ENCODE measurements at regions not wholly inside any gene's neighbourhood (a gene's known extent, or its start where the extent isn't known, plus 50 kb on each side); places are given as distances from the start of the nearest gene placed in this dataset.

DNA sequence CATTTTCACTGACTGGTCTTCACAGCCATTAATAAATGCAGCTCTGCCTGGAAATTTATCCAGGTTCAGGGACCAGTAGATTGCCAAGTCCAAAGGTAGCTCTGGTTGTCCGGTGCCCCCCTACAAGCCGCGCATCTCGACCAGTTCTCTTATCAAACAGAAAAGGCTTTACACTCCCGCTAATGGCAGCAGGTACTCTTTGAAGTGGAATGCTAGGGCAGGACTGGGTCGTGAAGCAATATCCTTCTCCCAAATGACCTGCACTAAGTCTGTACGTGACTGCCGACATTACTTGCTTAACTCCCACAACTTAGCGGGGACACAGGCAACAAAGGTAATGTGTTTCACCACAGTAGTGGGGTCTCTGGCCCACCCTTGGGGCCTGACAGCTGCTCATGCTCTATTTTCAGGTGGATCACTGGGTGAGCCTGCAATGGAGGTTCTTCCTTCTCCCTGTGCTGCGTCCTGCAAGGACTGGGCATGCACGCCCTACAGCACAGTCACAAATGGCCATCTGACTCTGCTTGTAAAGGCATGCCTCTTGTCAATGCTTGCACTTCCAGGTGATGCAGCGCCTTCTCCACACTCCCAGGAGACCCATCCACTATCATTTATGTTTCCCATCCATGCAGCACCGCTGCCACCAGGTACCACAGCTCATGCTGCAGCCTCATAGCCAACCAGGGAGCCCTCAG lies 96.1 kb upstream of the CTSC start:
- Histone ChIP-seq H3K27ac (ENCODE audit: low read length) (no peak overlapping the region), H3K4me3 (ENCODE audit: low read depth in 2 of 2, low read length in 2 of 2) (no peak overlapping the region), H3K4me1 (ENCODE audit: control insufficient read depth, insufficient read depth, low read length) (no peaks in the 10 kb centered on the region), H3K27me3 (ENCODE audit: control insufficient read depth, insufficient read depth, low read length) (no peaks in the 10 kb centered on the region), H3K36me3 (ENCODE audit: control insufficient read depth, insufficient read depth, low read length) (no peaks in the 10 kb centered on the region), H3K9me3 (ENCODE audit: control insufficient read depth, insufficient read depth, low read depth, low read length) (no peaks in the 10 kb centered on the region)
- no TSS peak for BruUV-seq (replicated peaks)
- intact Hi-C loops (cut with micrococcal nuclease; ENCODE audit: unreplicated experiment), result no loop called here
- in situ Hi-C loops (cut with HindIII; ENCODE audit: low pct_unique_long_range_greater_than_20kb, low sequenced_read_pairs), result no loop called here
- no peak for ATAC-seq
- TF ChIP-seq CTCF (IDR thresholded peaks at IDR 0.05) (no peak), POLR2AphosphoS5 (IDR thresholded peaks at IDR 0.05; ENCODE audit: low read depth, low read length) (no peak), SIN3A (IDR thresholded peaks at IDR 0.05; ENCODE audit: borderline replicate concordance, insufficient read depth, low read depth, low read length) (no peak), TCF7L2 (IDR thresholded peaks at IDR 0.05; ENCODE audit: low read depth, low read length) (no peak), REST (IDR thresholded peaks at IDR 0.05; ENCODE audit: insufficient read depth in 1 of 2, low read depth in 2 of 2, low read length in 1 of 2) (no peak)
- POLR2A ChIA-PET, result no interaction called here
- CTCF ChIA-PET, result no interaction called here
- no peak for DNase-seq (ENCODE audit: low read depth, low spot score)

DNA sequence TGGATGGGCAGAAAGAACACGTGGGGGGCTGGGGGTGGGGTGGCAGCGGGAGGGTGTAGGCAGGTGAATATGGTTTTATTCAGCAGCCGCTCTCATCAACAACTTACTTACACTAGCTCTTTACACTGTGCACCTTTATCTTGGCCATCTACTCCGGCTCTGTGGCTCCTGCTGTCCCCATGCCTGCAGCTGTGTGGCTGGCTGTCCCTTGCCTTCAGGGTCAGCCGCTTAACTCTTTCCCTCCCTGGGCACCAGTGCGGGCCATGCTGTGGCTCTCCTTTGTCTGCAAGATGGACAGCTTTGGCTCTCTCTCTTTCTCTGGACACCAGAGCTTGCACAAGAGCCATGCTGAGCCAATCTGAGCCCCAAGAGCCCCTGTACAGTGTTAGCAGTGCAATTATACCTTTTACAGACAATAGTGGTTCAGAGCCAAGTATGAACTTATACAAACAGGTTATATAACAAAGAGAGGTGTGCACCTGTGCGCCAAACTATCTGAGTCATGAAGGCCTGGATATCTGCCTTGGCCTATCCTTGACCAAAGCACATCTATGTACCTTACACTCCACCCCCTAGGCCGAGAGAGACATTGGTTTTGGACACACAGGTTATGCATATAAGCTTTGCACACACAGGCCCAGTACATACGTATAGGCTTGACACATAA lies 94.3 kb upstream of the CTSC start:
- Histone ChIP-seq H3K9me3 (ENCODE audit: control insufficient read depth, insufficient read depth, low read depth, low read length) (no peaks in the 10 kb centered on the region), H3K4me3 (ENCODE audit: low read depth in 2 of 2, low read length in 2 of 2) (no peak overlapping the region), H3K36me3 (ENCODE audit: control insufficient read depth, insufficient read depth, low read length) (no peaks in the 10 kb centered on the region), H3K27me3 (ENCODE audit: control insufficient read depth, insufficient read depth, low read length) (no peaks in the 10 kb centered on the region), H3K4me1 (ENCODE audit: control insufficient read depth, insufficient read depth, low read length) (no peaks in the 10 kb centered on the region), H3K27ac (ENCODE audit: low read length) (no peak overlapping the region)
- intact Hi-C loops (cut with micrococcal nuclease; ENCODE audit: unreplicated experiment) (no loop called here), in situ Hi-C loops (cut with HindIII; ENCODE audit: low pct_unique_long_range_greater_than_20kb, low sequenced_read_pairs) (no loop called here)
- POLR2A ChIA-PET, result no interaction called here
- no peak for ATAC-seq
- CTCF ChIA-PET, result no interaction called here
- TF ChIP-seq REST (IDR thresholded peaks at IDR 0.05; ENCODE audit: insufficient read depth in 1 of 2, low read depth in 2 of 2, low read length in 1 of 2), result no peak
- TF ChIP-seq TCF7L2 (IDR thresholded peaks at IDR 0.05; ENCODE audit: low read depth, low read length), result no peak
- TF ChIP-seq SIN3A (IDR thresholded peaks at IDR 0.05; ENCODE audit: borderline replicate concordance, insufficient read depth, low read depth, low read length), result no peak
- no peak for TF ChIP-seq CTCF (IDR thresholded peaks at IDR 0.05)
- TF ChIP-seq POLR2AphosphoS5 (IDR thresholded peaks at IDR 0.05; ENCODE audit: low read depth, low read length), result no peak
- no TSS peak for BruUV-seq (replicated peaks)
- no peak for DNase-seq (ENCODE audit: low read depth, low spot score)

All from Panc1 (cell line).